ENCODE measurements at regions not wholly inside any gene's neighbourhood (a gene's known extent, or its start where the extent isn't known, plus 50 kb on each side); places are given as distances from the start of the nearest gene placed in this dataset.

DNA sequence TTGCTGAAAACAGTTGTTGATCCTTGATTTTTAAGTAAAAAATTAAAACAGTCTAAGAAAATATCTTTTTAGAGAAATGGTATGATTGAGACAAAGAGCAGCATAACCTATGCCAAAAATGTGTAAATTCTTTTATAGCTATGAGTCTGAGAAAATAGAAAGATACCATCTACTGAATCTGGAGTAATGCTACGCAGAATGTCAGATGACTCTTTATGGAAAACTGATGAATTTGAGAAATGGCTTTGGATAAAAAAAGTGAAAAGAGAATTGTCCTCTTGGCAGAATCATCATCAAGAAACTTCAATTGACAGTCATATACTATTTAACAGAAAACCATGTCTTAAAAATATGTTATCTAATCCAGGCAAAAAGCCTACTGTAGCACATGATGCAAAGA is 183.1 kb downstream of the FAT4 start:
- H3K4me3 ChIP-seq (ENCODE audit: low read depth in 1 of 3, low read length in 3 of 3): no peak overlapping the region
- H3K27me3 ChIP-seq (ENCODE audit: control insufficient read depth in 4 of 4, insufficient read depth in 4 of 4, low read length in 3 of 4): no peaks in the 10 kb centered on the region
- H3K36me3 ChIP-seq (ENCODE audit: control insufficient read depth in 4 of 4, insufficient read depth in 3 of 4, low read depth in 1 of 4, low read length in 3 of 4): no peaks in the 10 kb centered on the region
- H3K9me3 ChIP-seq (ENCODE audit: control insufficient read depth in 4 of 4, low read length in 3 of 4): no peaks in the 10 kb centered on the region
- H3K4me1 ChIP-seq (ENCODE audit: control insufficient read depth in 4 of 4, insufficient read depth in 4 of 4, low read length in 3 of 4): no peaks in the 10 kb centered on the region
- H3K27ac ChIP-seq (ENCODE audit: low read depth in 1 of 2, low read length in 2 of 2): no peak overlapping the region
- H3K9ac ChIP-seq (ENCODE audit: low read depth in 1 of 2, low read length in 2 of 2): no peak overlapping the region
- DNase-seq (ENCODE audit: low spot score): no peak
- TF ChIP-seq, protein P1, sequence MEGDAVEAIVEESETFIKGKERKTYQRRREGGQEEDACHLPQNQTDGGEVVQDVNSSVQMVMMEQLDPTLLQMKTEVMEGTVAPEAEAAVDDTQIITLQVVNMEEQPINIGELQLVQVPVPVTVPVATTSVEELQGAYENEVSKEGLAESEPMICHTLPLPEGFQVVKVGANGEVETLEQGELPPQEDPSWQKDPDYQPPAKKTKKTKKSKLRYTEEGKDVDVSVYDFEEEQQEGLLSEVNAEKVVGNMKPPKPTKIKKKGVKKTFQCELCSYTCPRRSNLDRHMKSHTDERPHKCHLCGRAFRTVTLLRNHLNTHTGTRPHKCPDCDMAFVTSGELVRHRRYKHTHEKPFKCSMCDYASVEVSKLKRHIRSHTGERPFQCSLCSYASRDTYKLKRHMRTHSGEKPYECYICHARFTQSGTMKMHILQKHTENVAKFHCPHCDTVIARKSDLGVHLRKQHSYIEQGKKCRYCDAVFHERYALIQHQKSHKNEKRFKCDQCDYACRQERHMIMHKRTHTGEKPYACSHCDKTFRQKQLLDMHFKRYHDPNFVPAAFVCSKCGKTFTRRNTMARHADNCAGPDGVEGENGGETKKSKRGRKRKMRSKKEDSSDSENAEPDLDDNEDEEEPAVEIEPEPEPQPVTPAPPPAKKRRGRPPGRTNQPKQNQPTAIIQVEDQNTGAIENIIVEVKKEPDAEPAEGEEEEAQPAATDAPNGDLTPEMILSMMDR (IDR thresholded peaks at IDR 0.05; ENCODE audit: low read depth, low read length, missing input control): no peak
- TF ChIP-seq FOXA1 (IDR thresholded peaks at IDR 0.05) (no peak), JUND (IDR thresholded peaks at IDR 0.05) (no peak), ATF3 (IDR thresholded peaks at IDR 0.05) (no peak), SP1 (IDR thresholded peaks at IDR 0.05) (no peak), RAD21 (IDR thresholded peaks at IDR 0.05) (no peak), RXRA (IDR thresholded peaks at IDR 0.05) (no peak), YY1 (IDR thresholded peaks at IDR 0.05) (no peak)
- 96% methylated on average over 1 of the region's 1 CpG for WGBS

DNA sequence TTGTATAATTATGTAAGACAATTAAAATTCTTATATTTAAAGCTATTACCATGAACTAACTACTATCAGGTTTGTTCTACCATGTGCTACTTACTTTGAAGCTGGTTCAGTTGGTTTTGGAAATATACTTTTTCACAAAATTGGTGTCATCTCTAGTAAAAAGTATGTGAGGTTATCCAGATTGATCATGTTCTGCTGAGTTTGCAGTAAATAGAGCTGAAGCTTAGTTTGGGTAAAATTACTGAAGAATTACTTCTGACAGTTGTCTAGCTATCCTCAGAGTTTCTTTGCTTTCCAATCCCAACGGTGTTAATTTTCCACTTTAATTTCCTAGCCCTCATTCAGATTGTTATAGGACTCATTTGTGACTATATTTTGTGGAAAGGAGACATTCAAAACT is 184.2 kb downstream of the FAT4 start:
- DNase-seq (ENCODE audit: low spot score): no peak
- 82% methylated on average over 1 of the region's 1 CpG for WGBS
- Histone ChIP-seq H3K27ac (ENCODE audit: low read depth in 1 of 2, low read length in 2 of 2) (no peak overlapping the region), H3K9ac (ENCODE audit: low read depth in 1 of 2, low read length in 2 of 2) (no peak overlapping the region), H3K36me3 (ENCODE audit: control insufficient read depth in 4 of 4, insufficient read depth in 3 of 4, low read depth in 1 of 4, low read length in 3 of 4) (no peaks in the 10 kb centered on the region), H3K9me3 (ENCODE audit: control insufficient read depth in 4 of 4, low read length in 3 of 4) (no peaks in the 10 kb centered on the region), H3K4me3 (ENCODE audit: low read depth in 1 of 3, low read length in 3 of 3) (no peak overlapping the region), H3K27me3 (ENCODE audit: control insufficient read depth in 4 of 4, insufficient read depth in 4 of 4, low read length in 3 of 4) (no peaks in the 10 kb centered on the region), H3K4me1 (ENCODE audit: control insufficient read depth in 4 of 4, insufficient read depth in 4 of 4, low read length in 3 of 4) (no peaks in the 10 kb centered on the region)
- TF ChIP-seq MAX (IDR thresholded peaks at IDR 0.05): no peak
- no peak for TF ChIP-seq EGR1 (IDR thresholded peaks at IDR 0.05; ENCODE audit: low read depth in 2 of 2)
- TF ChIP-seq HNF4G (IDR thresholded peaks at IDR 0.05): no peak

DNA sequence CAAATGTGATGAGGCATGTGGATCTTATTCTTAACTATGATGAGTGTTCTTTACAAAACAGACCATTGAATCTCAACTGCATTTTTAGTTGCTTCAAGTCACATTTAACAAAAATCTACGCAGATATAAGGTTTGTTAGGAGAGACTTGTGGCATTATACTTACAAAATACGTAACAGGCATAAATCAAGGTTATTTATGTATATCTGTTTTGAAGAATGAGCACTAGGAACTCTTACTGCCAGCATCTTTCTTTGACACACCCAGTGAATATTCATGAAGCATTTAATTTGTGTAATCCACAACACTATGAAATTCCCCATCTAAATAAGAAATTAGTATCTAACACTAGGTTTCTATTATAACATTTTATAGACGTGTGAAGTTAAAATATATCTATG is 186.3 kb downstream of the FAT4 start:
- no peak for DNase-seq (ENCODE audit: low spot score)
- Histone ChIP-seq H3K4me3 (ENCODE audit: low read depth in 1 of 3, low read length in 3 of 3) (no peak overlapping the region), H3K36me3 (ENCODE audit: control insufficient read depth in 4 of 4, insufficient read depth in 3 of 4, low read depth in 1 of 4, low read length in 3 of 4) (no peaks in the 10 kb centered on the region), H3K4me1 (ENCODE audit: control insufficient read depth in 4 of 4, insufficient read depth in 4 of 4, low read length in 3 of 4) (no peaks in the 10 kb centered on the region), H3K27me3 (ENCODE audit: control insufficient read depth in 4 of 4, insufficient read depth in 4 of 4, low read length in 3 of 4) (no peaks in the 10 kb centered on the region), H3K27ac (ENCODE audit: low read depth in 1 of 2, low read length in 2 of 2) (no peak overlapping the region), H3K9me3 (ENCODE audit: control insufficient read depth in 4 of 4, low read length in 3 of 4) (no peaks in the 10 kb centered on the region), H3K9ac (ENCODE audit: low read depth in 1 of 2, low read length in 2 of 2) (no peak overlapping the region)
- WGBS: 81% methylated on average over 3 of the region's 3 CpGs
- TF ChIP-seq GABPA (IDR thresholded peaks at IDR 0.05 in 1 of 2, conservative IDR thresholded peaks at IDR 0.05 in 1 of 2) (no peak), MAX (IDR thresholded peaks at IDR 0.05) (no peak), SP1 (IDR thresholded peaks at IDR 0.05) (no peak), FOXA1 (IDR thresholded peaks at IDR 0.05) (no peak), ZBTB33 (IDR thresholded peaks at IDR 0.05) (no peak), RAD21 (IDR thresholded peaks at IDR 0.05) (no peak), RXRA (IDR thresholded peaks at IDR 0.05) (no peak), NR2F2 (IDR thresholded peaks at IDR 0.05) (no peak), TAF1 (conservative IDR thresholded peaks at IDR 0.05) (no peak), ATF3 (IDR thresholded peaks at IDR 0.05) (no peak), FOXA2 (IDR thresholded peaks at IDR 0.05) (no peak), HNF4G (IDR thresholded peaks at IDR 0.05) (no peak), JUND (IDR thresholded peaks at IDR 0.05) (no peak), HNF4A (conservative IDR thresholded peaks at IDR 0.05) (no peak), YY1 (IDR thresholded peaks at IDR 0.05) (no peak)
- TF ChIP-seq, protein P1 (IDR thresholded peaks at IDR 0.05; ENCODE audit: low read depth, low read length, missing input control): no peak
